ENCODE measurements at regions not wholly inside any gene's neighbourhood (a gene's known extent, or its start where the extent isn't known, plus 50 kb on each side); places are given as distances from the start of the nearest gene placed in this dataset.

DNA sequence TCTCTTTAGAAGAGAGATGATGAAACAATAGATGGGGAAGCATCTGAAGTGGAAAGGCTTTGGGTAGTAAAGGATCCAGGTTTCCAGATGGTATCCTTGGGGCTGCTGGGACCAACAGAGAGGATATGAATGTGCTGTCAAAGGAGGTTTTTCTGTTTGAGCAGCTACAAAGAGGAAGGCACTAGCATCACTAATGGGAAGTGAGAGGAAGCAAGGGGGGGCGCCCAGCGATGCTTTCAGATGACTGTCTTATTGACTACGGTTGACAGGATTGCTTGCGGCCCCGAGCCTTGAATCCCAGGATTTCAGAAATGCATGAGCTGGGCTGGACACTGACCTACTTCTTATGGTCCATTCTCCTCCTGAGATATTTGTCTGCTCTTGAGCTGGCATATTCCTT lies 103.8 kb upstream of the GALNT15 start (continued):
- TF ChIP-seq NBN (IDR thresholded peaks at IDR 0.05) = no peak
- TF ChIP-seq CHD2 (IDR thresholded peaks at IDR 0.05; ENCODE audit: borderline replicate concordance, low read depth, low read length) = no peak
- no peak for TF ChIP-seq PBX3 (IDR thresholded peaks at IDR 0.05; ENCODE audit: insufficient replicate concordance, low read depth, low read length)
- TF ChIP-seq EED (IDR thresholded peaks at IDR 0.05; ENCODE audit: low read depth) = no peak
- TF ChIP-seq NRF1 (conservative IDR thresholded peaks at IDR 0.05; ENCODE audit: low read depth, low read length) = no peak

DNA sequence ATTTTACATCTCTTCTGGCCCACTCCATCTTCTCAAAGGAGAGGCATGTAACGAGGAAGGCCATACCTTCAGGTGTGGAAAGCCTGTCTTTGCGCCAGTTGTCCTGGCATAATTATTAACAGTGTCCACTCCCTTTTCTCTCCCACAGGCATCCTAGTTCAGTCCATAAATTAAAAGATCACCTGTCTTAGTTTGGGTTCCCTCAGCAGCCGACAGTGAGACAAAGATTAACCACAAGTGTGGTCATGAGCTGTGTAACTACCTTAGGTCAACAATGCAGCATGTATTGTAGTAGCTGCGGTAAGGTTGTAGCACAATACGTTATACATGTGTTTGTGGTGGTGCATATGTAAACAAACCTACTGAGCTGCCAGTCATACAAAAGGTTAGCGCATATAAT lies 103.3 kb upstream of the GALNT15 start:
- BruUV-seq (replicated peaks) = no TSS peak
- no peaks in the 10 kb centered on the region for H3K36me3 ChIP-seq (ENCODE audit: control insufficient read depth in 2 of 2, insufficient read depth in 2 of 2, low read length in 1 of 2)
- no peak overlapping the region for H3K4me2 ChIP-seq (ENCODE audit: control insufficient read depth, insufficient read depth)
- H2AFZ ChIP-seq (ENCODE audit: control insufficient read depth, low read depth, low read length) = no peak overlapping the region
- SMC1A ChIA-PET (ENCODE audit: uncharacterized antibody, unreplicated experiment) = no interaction called here
- in situ Hi-C loops (cut with MboI) (no loop called here), intact Hi-C loops (cut with micrococcal nuclease; ENCODE audit: unreplicated experiment) (no loop called here)
- no peaks in the 10 kb centered on the region for H3K4me1 ChIP-seq (ENCODE audit: control insufficient read depth, insufficient read depth, low read length)
- DNase-seq (ENCODE audit: low read depth, low spot score) (no peak), FAIRE-seq (no peak), ATAC-seq (no peak)
- RAD21 ChIA-PET (ENCODE audit: unreplicated experiment) = interaction anchor here (1.2 kb wide), 1 partner anchor 22 kb away, joined by 3 read pairs; no protein-coding TSS in a partner anchor
- no peaks in the 10 kb centered on the region; a peak in 1 of 4 replicates for H3K27me3 ChIP-seq (replicated peaks in 1 of 2; ENCODE audit: control insufficient read depth in 2 of 2, insufficient read depth in 2 of 2, low read length in 1 of 2)
- no peak overlapping the region for H3K4me3 ChIP-seq
- WGBS (ENCODE audit: insufficient coverage, insufficient replicate concordance, low lambda C conversion rate, missing lambda C conversion rate) = 51% methylated on average over 6 of the region's 6 CpGs
- no peaks in the 10 kb centered on the region for H3K79me2 ChIP-seq (ENCODE audit: control insufficient read depth, insufficient read depth, low read length)
- H3K27ac ChIP-seq (ENCODE audit: control insufficient read depth, insufficient read depth) = no peak overlapping the region
- no peak overlapping the region for H3K9ac ChIP-seq (ENCODE audit: control insufficient read depth, insufficient read depth, low read length)
- no peak for TF ChIP-seq RUNX3 (IDR thresholded peaks at IDR 0.05; ENCODE audit: low read length)
- TF ChIP-seq USF2 (IDR thresholded peaks at IDR 0.05; ENCODE audit: borderline replicate concordance, low read depth, low read length) = no peak
- TF ChIP-seq, protein P1, sequence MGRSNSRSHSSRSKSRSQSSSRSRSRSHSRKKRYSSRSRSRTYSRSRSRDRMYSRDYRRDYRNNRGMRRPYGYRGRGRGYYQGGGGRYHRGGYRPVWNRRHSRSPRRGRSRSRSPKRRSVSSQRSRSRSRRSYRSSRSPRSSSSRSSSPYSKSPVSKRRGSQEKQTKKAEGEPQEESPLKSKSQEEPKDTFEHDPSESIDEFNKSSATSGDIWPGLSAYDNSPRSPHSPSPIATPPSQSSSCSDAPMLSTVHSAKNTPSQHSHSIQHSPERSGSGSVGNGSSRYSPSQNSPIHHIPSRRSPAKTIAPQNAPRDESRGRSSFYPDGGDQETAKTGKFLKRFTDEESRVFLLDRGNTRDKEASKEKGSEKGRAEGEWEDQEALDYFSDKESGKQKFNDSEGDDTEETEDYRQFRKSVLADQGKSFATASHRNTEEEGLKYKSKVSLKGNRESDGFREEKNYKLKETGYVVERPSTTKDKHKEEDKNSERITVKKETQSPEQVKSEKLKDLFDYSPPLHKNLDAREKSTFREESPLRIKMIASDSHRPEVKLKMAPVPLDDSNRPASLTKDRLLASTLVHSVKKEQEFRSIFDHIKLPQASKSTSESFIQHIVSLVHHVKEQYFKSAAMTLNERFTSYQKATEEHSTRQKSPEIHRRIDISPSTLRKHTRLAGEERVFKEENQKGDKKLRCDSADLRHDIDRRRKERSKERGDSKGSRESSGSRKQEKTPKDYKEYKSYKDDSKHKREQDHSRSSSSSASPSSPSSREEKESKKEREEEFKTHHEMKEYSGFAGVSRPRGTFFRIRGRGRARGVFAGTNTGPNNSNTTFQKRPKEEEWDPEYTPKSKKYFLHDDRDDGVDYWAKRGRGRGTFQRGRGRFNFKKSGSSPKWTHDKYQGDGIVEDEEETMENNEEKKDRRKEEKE (IDR thresholded peaks at IDR 0.05) = no peak
- TF ChIP-seq SMC3 (IDR thresholded peaks at IDR 0.05; ENCODE audit: borderline replicate concordance, low read length) = no peak
- no peak for TF ChIP-seq HDAC2 (IDR thresholded peaks at IDR 0.05)
- no peak for TF ChIP-seq JUNB (IDR thresholded peaks at IDR 0.05)
- no peak for TF ChIP-seq NRF1 (conservative IDR thresholded peaks at IDR 0.05; ENCODE audit: low read depth, low read length)
- CTCF ChIA-PET = interaction anchor here (1.0 to 2.4 kb wide), 2 partner anchors 22 to 27 kb away, joined by 3 to 7 read pairs; no protein-coding TSS in a partner anchor
- no peaks in the 10 kb centered on the region; the same call in 2 of the 3 replicates for H3K9me3 ChIP-seq (replicated peaks; ENCODE audit: control insufficient read depth, insufficient read depth, low read length)
- POLR2A ChIA-PET = no interaction called here
- no peaks in the 10 kb centered on the region for H4K20me1 ChIP-seq (ENCODE audit: control insufficient read depth, insufficient read depth)

Measured in GM12878 (cell line).